GM10266 (cell line): ENCODE measurements at regions not wholly inside any gene's neighbourhood (a gene's known extent, or its start where the extent isn't known, plus 50 kb on each side); places are given as distances from the start of the nearest gene placed in this dataset.

Experiments used
- DNase-seq: peaks from one replicate; pipeline ENCODE4 v3.0.0; 2012; ENCODE audit errors: extremely low spot score
- TF ChIP-seq, protein P1 (sequence below): IDR thresholded peaks from 2 replicates; pipeline ENCODE4 v1.5.1; 2012; ENCODE audit warnings: mild to moderate bottlenecking, low read depth; ENCODE audit not compliant: control insufficient read depth, insufficient read depth; ENCODE audit errors: missing control alignments

DNA sequence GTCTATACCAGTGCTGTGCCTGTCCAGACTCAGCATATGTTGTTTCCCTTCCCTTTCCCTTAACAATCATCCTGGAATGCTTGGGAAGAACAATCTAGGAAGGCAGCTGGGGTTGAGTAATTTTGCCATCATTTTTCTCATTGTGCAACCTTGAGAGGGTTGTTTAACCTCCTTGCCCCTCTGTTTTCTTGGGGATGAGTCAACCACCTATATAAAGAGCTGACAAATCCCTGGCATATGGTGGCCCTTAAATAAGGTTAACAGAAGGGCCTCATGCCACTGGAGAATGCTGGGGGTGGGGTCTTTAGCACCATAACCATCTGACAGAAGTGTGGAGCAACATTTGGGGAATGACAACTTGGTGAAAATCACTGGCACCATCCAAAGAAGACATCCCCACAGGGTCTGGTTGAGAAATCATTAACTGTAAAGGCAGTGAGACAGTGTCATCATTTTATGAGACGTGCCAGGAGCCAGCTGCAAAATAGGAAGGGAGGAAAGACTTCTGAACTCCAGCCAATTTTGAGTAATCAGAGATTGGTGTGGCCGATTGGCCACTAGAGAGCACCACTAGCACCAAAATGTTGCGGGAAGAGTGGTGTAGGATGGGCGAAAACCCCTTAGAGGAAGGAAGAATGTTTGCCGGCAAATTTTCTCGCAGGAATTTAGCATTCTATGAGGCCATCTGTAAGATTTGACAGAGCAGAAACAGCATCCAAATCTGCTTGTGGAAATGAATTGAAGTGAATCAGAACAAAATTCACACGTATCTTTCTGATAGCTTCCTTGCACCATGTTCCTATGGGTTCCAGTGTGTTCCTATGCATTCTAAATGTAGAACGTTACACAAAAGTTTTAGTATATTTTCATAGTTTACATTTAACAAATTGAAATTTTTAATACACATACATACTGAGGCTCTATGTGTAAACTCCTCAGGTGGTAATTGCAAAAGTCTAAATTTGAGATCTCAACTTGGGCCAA, 113.8 kb downstream of the MSX2 start:
- TF ChIP-seq, protein P1, sequence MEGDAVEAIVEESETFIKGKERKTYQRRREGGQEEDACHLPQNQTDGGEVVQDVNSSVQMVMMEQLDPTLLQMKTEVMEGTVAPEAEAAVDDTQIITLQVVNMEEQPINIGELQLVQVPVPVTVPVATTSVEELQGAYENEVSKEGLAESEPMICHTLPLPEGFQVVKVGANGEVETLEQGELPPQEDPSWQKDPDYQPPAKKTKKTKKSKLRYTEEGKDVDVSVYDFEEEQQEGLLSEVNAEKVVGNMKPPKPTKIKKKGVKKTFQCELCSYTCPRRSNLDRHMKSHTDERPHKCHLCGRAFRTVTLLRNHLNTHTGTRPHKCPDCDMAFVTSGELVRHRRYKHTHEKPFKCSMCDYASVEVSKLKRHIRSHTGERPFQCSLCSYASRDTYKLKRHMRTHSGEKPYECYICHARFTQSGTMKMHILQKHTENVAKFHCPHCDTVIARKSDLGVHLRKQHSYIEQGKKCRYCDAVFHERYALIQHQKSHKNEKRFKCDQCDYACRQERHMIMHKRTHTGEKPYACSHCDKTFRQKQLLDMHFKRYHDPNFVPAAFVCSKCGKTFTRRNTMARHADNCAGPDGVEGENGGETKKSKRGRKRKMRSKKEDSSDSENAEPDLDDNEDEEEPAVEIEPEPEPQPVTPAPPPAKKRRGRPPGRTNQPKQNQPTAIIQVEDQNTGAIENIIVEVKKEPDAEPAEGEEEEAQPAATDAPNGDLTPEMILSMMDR = no peak
- DNase-seq = no peak

GRCh38 chr5:174834081-174834480, 109.7 kb downstream of the MSX2 start:
- DNase-seq = no peak
- TF ChIP-seq, protein P1 = no peak

GRCh38 chr5:174832811-174833210, 108.4 kb downstream of the MSX2 start:
- DNase-seq = no peak
- TF ChIP-seq, protein P1 = no peak

DNA sequence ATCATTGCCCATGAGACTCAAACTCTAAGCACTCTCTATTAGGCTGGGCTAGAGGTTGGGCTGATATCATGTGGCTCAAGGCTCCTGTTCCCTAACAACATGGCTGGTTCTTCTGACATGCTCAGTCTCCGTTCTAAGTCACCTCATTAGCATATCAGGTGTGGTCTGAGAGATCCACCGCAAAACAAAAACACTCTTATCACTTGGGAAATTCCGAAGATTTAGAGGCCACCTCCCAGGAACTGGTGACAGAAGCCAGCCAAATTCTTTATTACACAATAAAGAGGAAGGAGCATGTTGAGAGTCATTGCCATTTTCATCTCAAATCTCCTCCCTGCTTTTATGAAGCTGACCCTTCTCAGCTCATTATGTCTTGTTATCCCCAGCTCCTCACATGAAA, 107.6 kb downstream of the MSX2 start:
- TF ChIP-seq, protein P1 = no peak
- no peak for DNase-seq

DNA sequence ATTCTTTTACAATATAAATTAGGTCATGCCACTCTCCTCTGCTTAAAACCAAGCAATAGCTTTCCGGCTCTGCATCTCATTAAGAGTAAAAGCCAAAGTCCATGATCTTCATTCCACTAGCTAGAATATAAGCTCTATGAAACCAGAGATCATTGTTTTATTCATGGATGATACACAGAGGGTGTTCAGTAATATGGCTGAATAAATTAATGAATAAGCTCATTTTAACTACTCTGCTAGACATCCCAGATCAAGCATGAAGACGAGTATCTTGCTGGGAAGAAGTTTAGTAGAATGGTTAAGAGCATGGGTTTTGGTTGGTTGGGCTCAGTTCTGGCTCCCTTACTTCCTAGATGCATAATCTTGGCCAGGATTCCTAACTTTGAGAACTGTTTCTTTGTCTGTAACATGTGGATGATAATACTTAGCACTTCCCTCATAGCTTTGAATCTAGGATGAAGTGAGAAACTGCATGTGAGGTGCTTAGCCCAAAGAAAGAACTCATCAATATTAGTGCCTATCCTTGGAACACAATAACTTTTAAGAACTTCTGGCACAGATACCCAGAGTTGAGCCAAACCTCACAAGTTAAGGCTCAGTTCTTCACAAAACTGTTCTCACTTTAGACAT, 106.8 kb downstream of the MSX2 start:
- TF ChIP-seq, protein P1 = no peak
- DNase-seq = no peak

GRCh38 chr5:174829511-174829864, 105.1 kb downstream of the MSX2 start:
- TF ChIP-seq, protein P1 = no peak
- no peak for DNase-seq
